HEK293T (cell line): ENCODE measurements at regions not wholly inside any gene's neighbourhood (a gene's known extent, or its start where the extent isn't known, plus 50 kb on each side); places are given as distances from the start of the nearest gene placed in this dataset.
"Not testable (repeated sequence)": the region's sequence is repeated elsewhere in the genome, so short reads cannot be mapped to it uniquely, and the experiment has no call there.

Experiments
- NFRKB ChIP-seq: fragments of 450-650 bp; IDR thresholded peaks from 2 replicates; pipeline ENCODE4 v1.6.1; 2016; ENCODE audit warnings: mild to moderate bottlenecking, moderate library complexity
- PKNOX1 ChIP-seq: fragments of 450-650 bp; IDR thresholded peaks from 2 replicates; pipeline ENCODE4 v1.6.1; 2016
- SUZ12 ChIP-seq: fragments of 450-650 bp; IDR thresholded peaks from 2 replicates; pipeline ENCODE4 v1.6.1; 2016; ENCODE audit warnings: mild to moderate bottlenecking

DNA sequence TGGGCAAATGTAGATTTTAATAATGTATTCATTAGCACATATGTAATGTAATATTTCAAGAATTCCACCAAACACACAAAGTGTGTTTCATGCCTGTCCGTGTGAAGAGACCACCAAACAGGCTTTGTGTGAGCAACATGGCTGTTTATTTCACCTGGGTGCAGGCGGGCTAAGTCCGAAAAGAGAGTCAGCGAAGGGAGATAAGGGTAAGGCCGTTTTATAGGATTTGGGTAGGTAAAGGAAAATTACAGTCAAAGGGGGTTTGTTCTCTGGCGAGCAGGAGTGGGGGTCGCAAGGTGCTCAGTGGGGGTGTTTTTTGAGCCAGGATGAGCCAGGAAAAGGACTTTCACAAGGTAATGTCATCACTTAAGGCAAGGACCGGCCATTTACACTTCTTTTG lies 875.8 kb downstream of the TBL1XR1 start:
- TF ChIP-seq PKNOX1, SUZ12, NFRKB: not testable (repeated sequence)
